HG03565 (cell line): ENCODE measurements at regions not wholly inside any gene's neighbourhood (a gene's known extent, or its start where the extent isn't known, plus 50 kb on each side); places are given as distances from the start of the nearest gene placed in this dataset.

Experiments
- ATAC-seq: cut with Tn5 transposase; IDR thresholded peaks from one replicate; pipeline ENCODE4 v1.9.1; 2021; ENCODE audit warnings: mild to moderate bottlenecking, moderate library complexity; ENCODE audit not compliant: unreplicated experiment

DNA sequence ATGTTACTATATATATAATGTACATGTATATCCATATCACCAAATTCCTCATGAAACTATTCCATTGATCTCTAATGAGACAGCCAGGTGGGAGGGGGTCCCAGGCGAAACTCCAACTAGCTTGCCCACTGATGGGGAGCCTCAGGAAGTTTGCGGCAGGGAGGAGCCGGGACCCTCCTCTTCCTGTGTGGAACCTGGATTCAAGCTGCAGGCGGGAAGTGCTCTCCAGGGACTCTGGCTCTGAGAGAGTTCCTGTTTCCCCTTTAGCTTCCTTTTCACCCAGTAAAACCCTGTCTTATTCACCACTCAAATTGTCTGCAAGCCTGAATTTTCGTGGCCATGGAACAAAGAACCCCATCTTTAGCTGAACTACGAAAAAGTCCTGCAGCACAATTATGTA, 152.2 kb downstream of the OPN5 start:
- no peak for ATAC-seq

DNA sequence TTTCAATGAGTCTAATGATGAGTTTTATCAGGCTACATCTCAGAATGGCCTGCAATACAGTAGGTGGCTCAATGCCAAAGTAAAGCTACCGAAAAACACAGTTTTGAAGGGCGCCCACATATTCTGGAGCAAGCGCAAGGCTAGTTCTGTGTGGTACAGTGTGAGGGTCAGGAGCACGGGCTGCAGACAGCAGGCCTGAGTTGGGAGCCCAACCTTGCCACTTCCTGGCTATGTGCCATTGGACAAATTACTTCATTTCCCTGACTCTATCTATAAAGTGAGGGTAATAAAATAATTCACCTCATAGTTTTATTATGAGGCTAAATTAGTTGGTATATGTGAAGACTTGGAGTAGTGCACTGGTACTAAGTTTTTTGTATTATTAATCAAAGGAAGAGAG, 150.7 kb downstream of the OPN5 start:
- no peak for ATAC-seq

DNA sequence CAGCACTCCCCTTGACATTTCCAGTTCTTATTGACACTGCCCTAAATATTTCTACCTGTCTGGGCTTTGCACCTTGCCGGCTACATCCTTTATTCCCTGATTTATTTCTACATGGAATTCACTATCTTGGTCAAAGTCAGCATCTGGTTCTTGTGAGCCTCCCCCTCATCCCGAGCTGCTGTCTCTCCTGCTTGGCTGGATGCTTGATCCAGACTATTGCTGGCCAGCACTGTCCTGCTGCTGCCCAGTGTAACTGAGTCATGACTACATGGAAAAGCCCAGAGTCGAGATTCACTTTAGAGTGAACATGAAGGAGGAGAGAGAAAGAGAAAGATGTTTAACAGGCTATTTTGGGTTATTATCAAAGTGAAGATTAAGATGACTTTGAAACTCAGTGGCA, 142.2 kb downstream of the OPN5 start:
- ATAC-seq = no peak

DNA sequence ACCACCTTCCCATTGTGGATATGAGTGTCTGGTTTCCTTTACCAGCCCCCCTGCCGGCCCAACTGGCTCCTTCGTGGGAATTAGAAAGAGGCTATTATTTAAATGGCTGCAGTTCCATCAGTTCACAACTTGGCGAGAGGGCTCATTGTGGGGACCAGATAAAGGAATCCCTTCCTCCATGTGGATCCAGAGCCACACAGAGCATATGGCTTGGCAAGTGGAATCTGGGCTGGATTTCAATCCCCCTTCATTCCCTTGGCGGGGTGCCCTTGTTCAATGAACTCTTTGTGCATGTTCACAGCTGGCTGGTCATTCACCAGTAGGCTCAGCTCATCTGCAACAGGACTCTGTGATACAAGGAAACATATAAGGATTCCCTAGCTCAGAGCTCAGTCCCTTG, 140.6 kb downstream of the OPN5 start:
- ATAC-seq = no peak

DNA sequence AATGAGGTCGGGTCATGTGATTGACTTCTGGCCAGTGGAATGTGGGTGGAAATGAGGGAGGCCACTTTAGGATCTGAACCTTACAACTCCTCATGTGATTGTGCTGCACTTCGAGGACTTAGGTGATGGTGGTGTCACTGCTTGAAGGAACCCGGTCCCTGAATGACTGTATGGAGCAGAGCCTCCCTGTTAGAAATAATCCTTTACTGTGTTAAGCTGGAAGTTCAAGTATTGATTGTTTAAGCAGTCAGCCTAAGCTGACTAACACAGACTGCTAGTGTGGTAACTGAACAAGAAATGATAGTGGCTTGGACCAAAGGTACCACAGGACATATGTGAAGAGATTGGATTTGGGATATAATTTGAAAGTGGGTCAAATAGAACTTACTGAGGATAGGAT, 138.0 kb downstream of the OPN5 start:
- no peak for ATAC-seq

DNA sequence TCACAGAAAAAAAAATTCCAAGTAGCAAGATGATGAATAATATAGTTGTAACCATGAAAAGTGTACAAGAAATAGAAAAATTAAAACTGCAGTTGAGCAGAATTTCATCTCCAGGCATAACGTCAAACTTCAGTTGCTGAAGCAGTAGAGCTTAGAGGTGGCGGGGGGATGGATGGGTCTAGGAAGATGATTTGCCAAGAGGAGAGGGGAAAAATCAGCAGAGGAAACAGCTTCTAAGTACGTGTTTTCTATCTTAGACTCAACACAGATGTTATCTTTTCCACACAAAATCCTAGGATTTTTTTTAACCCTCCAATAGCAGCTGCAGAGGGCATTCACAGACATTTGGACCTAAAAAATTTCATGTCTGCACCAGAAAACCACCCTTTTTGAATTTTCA, 136.0 kb downstream of the OPN5 start:
- no peak for ATAC-seq

DNA sequence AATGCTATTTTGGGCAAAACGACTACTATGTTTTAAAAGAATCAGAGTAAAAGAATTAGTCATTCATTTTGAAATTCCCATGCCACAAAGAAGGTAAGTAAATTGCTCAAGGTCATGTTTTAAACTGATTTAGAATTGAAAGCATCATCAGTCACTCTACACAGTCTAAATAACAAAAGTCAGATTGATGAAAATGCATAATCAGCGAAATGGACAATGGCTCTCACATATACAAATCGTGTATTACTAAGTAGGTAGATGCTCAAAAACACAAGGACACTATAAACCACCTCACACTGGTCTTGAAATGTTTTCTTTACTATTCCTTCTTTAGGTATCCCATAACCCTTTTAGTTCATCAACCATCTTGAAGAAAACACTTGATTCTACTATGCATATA, 135.4 kb downstream of the OPN5 start:
- no peak for ATAC-seq

DNA sequence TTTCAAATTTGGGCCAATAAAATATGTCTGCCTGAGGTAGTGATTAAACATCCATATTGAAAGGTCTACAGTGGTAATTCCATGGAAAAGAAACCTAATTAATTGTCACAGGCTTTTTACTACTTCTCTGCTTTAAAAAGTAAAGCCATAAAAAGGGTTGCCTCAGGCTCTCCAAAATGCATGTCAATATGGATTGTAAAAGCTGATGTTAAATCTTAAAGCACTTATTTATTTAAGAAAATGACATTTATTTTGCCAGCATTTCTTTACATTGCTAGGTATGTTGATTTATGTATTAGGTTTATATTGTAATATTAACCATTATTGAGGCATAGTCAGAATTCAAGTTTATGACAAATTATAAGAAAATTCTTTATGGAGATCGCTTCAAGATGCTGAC, 133.2 kb downstream of the OPN5 start:
- ATAC-seq = no peak

- ATAC-seq = no peak
Measured at GRCh38 chr6:47908271-47908670, 126.4 kb downstream of the OPN5 start.

DNA sequence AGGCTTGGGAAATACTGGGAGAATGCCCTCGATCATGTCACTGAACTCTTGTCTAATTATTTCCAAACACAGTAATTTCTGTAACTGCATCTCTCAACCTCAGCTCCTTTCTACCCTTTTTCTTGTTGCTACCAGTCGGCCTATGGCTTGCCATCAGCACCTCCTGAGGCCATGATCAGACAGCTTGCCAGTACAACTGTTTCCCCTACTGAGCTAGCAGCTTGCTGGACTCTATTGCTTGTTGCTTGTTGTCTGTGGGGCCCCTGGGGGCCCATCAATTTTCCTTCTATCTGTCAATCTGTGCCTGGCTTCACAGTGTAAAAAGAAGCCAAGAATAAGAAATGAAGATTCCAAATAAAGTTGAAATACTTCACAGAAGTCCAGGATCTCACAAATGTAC, 123.9 kb downstream of the OPN5 start:
- ATAC-seq = no peak

DNA sequence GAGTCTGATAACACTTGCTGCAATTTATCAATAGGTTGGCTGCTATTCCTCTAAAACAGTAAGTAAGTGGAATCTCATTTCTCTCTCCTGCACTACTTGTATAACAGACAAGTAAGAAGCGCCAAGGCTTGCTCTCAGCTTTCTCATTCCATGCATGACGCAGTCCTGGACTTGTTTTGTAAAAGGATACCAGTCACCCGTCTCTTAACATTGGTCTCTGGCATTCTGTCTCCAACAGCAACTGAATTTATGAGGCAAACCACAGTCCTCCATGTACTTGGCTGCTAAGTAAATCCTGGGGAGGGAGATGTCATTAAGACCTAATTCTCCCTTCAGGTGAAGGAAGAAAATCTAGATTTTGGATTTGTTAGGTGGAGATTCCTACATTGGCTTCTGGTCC, 115.4 kb downstream of the OPN5 start:
- no peak for ATAC-seq

DNA sequence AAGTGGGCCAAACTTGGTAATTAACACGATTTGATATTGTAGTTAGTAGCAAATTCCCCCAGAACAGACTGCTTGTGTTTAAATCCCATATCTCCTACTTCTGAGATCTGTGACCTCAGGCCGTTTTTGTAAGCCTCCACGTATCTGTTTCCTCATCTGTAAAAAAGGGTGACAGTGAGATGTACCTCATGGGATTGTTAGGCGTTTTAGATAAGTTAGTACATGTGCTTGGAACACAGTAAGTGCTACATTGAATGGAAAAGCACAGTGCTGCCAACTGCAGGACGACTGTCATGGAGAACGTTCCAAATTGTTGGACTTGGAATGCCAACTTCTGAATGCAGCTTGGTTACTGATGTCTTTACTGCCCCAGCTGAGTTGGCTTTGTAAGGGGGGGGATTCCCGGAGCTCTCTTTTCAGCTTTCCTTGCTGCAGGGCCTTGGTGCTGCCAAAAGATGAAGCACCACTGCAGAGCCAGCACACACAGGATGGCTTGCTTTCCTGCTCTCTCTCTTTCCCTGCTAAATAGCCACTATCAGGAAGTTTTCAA, 108.6 kb downstream of the OPN5 start:
- ATAC-seq = no peak

GRCh38 chr6:47879015-47879414, 97.2 kb downstream of the OPN5 start:
- ATAC-seq = no peak
